ENCODE measurements at regions not wholly inside any gene's neighbourhood (a gene's known extent, or its start where the extent isn't known, plus 50 kb on each side); places are given as distances from the start of the nearest gene placed in this dataset.

DNA sequence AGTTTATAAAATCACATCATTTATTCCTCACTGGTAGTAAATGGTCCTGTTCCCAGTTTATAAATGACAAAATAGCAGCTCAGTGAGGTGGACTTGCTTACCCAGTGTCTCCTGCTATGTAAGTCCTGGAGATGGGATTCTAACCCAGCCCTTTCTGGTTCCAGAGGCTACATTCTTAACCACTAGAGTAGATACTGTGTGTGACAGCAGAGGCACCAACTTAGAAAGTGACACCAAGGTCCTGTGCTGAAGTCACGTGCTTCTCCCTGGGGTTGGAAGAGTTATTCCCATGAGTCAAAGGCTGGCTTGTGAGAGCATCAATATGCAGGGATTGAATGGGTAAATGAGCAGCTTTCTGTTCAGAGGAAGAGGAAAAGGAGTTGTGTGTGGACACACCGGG is 167.3 kb upstream of the IRX3 start:
- no peaks in the 10 kb centered on the region for H3K36me3 ChIP-seq (replicated peaks)
- H3K27ac ChIP-seq, result no peak overlapping the region
- in situ Hi-C loops (cut with HindIII; ENCODE audit: low pct_ligation_motif_present, low sequenced_read_pairs), result no loop called here
- H3K4me3 ChIP-seq (ENCODE audit: low read depth, low read length), result no peak overlapping the region
- TF ChIP-seq, protein P1, sequence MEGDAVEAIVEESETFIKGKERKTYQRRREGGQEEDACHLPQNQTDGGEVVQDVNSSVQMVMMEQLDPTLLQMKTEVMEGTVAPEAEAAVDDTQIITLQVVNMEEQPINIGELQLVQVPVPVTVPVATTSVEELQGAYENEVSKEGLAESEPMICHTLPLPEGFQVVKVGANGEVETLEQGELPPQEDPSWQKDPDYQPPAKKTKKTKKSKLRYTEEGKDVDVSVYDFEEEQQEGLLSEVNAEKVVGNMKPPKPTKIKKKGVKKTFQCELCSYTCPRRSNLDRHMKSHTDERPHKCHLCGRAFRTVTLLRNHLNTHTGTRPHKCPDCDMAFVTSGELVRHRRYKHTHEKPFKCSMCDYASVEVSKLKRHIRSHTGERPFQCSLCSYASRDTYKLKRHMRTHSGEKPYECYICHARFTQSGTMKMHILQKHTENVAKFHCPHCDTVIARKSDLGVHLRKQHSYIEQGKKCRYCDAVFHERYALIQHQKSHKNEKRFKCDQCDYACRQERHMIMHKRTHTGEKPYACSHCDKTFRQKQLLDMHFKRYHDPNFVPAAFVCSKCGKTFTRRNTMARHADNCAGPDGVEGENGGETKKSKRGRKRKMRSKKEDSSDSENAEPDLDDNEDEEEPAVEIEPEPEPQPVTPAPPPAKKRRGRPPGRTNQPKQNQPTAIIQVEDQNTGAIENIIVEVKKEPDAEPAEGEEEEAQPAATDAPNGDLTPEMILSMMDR (IDR thresholded peaks at IDR 0.05; ENCODE audit: low read depth, low read length, missing control alignments), result no peak
- DNase-seq, result no peak
- no peaks in the 10 kb centered on the region for H3K27me3 ChIP-seq (replicated peaks)

GRCh38 chr16:54447576-54448440 is 161.2 kb upstream of the IRX3 start:
- TF ChIP-seq, protein P1 (IDR thresholded peaks at IDR 0.05; ENCODE audit: low read depth, low read length, missing control alignments), result no peak
- Histone ChIP-seq H3K27me3 (replicated peaks) (no peaks in the 10 kb centered on the region), H3K4me3 (ENCODE audit: low read depth, low read length) (no peak overlapping the region), H3K27ac (no peak overlapping the region), H3K36me3 (replicated peaks) (no peaks in the 10 kb centered on the region)
- peak; percentile 72 for DNase-seq
- in situ Hi-C loops (cut with HindIII; ENCODE audit: low pct_ligation_motif_present, low sequenced_read_pairs), result no loop called here

- no peaks in the 10 kb centered on the region for H3K36me3 ChIP-seq (replicated peaks)
- H3K27ac ChIP-seq, result no peak overlapping the region
- in situ Hi-C loops (cut with HindIII; ENCODE audit: low pct_ligation_motif_present, low sequenced_read_pairs), result no loop called here
- peak; percentile 75 for DNase-seq
- no peak overlapping the region for H3K4me3 ChIP-seq (ENCODE audit: low read depth, low read length)
- no peaks in the 10 kb centered on the region for H3K27me3 ChIP-seq (replicated peaks)
- TF ChIP-seq, protein P1 (IDR thresholded peaks at IDR 0.05; ENCODE audit: low read depth, low read length, missing control alignments), result no peak
Measured at GRCh38 chr16:54446639-54447038, 160.1 kb upstream of the IRX3 start.

GRCh38 chr16:54444851-54445458 is 158.4 kb upstream of the IRX3 start:
- TF ChIP-seq, protein P1 (IDR thresholded peaks at IDR 0.05; ENCODE audit: low read depth, low read length, missing control alignments), result no peak
- H3K27ac ChIP-seq, result no peak overlapping the region
- H3K27me3 ChIP-seq (replicated peaks), result no peaks in the 10 kb centered on the region
- no peaks in the 10 kb centered on the region for H3K36me3 ChIP-seq (replicated peaks)
- in situ Hi-C loops (cut with HindIII; ENCODE audit: low pct_ligation_motif_present, low sequenced_read_pairs), result no loop called here
- no peak overlapping the region for H3K4me3 ChIP-seq (ENCODE audit: low read depth, low read length)
- peak; percentile 30 for DNase-seq

DNA sequence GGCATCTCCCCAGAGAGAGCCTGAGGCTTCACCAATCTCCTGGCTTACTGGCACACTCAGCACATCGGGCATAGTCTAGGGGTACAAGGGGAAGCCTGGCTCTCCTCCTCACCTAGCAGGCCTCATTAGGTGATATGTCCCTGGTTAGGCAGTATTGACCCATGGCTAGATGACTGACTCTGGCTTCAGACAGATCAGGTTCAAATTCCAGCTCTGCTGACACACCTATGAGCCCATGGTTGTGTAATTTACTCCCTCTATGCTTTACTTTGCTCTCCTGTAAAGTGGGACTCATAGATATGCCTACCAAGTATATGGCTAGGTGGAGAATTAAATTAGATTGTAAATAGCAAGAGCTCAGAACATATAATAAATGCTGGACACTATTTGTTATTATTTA is 157.3 kb upstream of the IRX3 start:
- TF ChIP-seq, protein P1 (IDR thresholded peaks at IDR 0.05; ENCODE audit: low read depth, low read length, missing control alignments), result no peak
- Histone ChIP-seq H3K27me3 (replicated peaks) (no peaks in the 10 kb centered on the region), H3K27ac (no peak overlapping the region), H3K36me3 (replicated peaks) (no peaks in the 10 kb centered on the region), H3K4me3 (ENCODE audit: low read depth, low read length) (no peak overlapping the region)
- DNase-seq, result no peak
- in situ Hi-C loops (cut with HindIII; ENCODE audit: low pct_ligation_motif_present, low sequenced_read_pairs), result no loop called here
